DND-41 (cell line): ENCODE measurements at regions not wholly inside any gene's neighbourhood (a gene's known extent, or its start where the extent isn't known, plus 50 kb on each side); places are given as distances from the start of the nearest gene placed in this dataset.
"Not testable (repeated sequence)": the region's sequence is repeated elsewhere in the genome, so short reads cannot be mapped to it uniquely, and the experiment has no call there.

Experiments used
- ATAC-seq: fragments of 200-7000 bp; cut with Tn5 transposase; 3 replicates; pipeline ENCODE4 v1.9.1; 2021; ENCODE audit warnings: low read depth; ENCODE audit not compliant: insufficient read depth
- DNase-seq: peaks from one replicate; pipeline ENCODE4 v3.0.0-alpha.2; 2020
- H2AFZ ChIP-seq: 2 replicates; pipeline ENCODE4 v1.6.0; 2012; ENCODE audit warnings: low read depth, low read length
- H3K27ac ChIP-seq: 2 replicates; pipeline ENCODE4 v1.5.1; 2012; ENCODE audit warnings: low read length, inconsistent platforms
- H3K27me3 ChIP-seq: fragments of 200-600 bp; sonication (generic); 2 replicates; pipeline ENCODE4 v1.6.0; 2012; ENCODE audit warnings: low read length, mild to moderate bottlenecking, inconsistent platforms; ENCODE audit not compliant: insufficient read depth, poor library complexity
- H3K36me3 ChIP-seq: 2 replicates; pipeline ENCODE4 v1.5.1; 2012; ENCODE audit warnings: low read length, inconsistent platforms; ENCODE audit not compliant: insufficient read depth
- H3K4me1 ChIP-seq: 2 replicates; pipeline ENCODE4 v1.5.1; 2012; ENCODE audit warnings: mild to moderate bottlenecking, low read length; ENCODE audit not compliant: insufficient read depth
- H3K4me2 ChIP-seq: 2 replicates; pipeline ENCODE4 v1.6.0; 2012; ENCODE audit warnings: mild to moderate bottlenecking, moderate library complexity, low read length, inconsistent platforms; ENCODE audit not compliant: insufficient read depth
- H3K4me3 ChIP-seq, 2 experiments: fragments of 200-600 bp in 1 of 2; shearing (Covaris generic) in 1 of 2; 2 replicates each; pipeline ENCODE4 v1.5.1; 2012 to 2016; ENCODE audit warnings: inconsistent platforms in 2 of 2, low read length in 2 of 2, mild to moderate bottlenecking in 2 of 2, low read depth in 1 of 2, moderate library complexity in 1 of 2
- H3K79me2 ChIP-seq: 2 replicates; pipeline ENCODE4 v1.6.0; 2012; ENCODE audit warnings: low read length, inconsistent platforms; ENCODE audit not compliant: insufficient read depth
- H3K9ac ChIP-seq: 2 replicates; pipeline ENCODE4 v1.6.0; 2012; ENCODE audit warnings: low read depth, mild to moderate bottlenecking, inconsistent platforms, low read length, moderate library complexity
- H3K9me3 ChIP-seq: 2 replicates; pipeline ENCODE4 v1.5.1; 2012; ENCODE audit warnings: low read length, moderate library complexity, mild to moderate bottlenecking, inconsistent platforms; ENCODE audit not compliant: insufficient read depth, severe bottlenecking
- H4K20me1 ChIP-seq: 2 replicates; pipeline ENCODE4 v1.6.0; 2012; ENCODE audit warnings: low read length; ENCODE audit not compliant: insufficient read depth
- EZH2 ChIP-seq: IDR thresholded peaks from 3 replicates; pipeline ENCODE4 v1.6.1; 2012; ENCODE audit warnings: borderline replicate concordance, low read depth, mild to moderate bottlenecking, moderate library complexity, low read length, inconsistent platforms; ENCODE audit not compliant: severe bottlenecking
- TF ChIP-seq, protein P1 (sequence below): IDR thresholded peaks from 2 replicates; pipeline ENCODE4 v1.5.1; 2012; ENCODE audit warnings: borderline replicate concordance, low read length, moderate library complexity, mild to moderate bottlenecking; ENCODE audit not compliant: poor library complexity, severe bottlenecking; ENCODE audit errors: extremely low read depth

DNA sequence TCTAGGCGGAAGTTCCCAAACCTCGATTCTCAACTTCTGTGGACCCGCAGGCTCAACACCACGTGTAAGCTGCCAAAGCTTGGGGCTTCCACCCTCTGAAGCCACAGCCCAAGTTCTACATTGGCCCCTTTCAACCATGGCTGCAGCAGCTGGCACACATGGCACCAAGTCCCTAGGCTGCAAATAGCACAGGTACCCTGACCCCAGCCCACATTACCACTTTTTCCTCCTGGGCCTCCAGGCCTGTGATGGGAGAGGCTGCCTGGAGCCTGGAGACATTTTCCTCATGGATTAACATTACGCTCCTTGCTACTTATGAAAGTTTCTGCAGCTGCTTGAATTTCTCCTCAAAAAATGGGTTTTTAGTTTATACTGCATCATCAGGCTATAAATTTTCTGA lies 479.5 kb downstream of the PCDH7 start:
- no peaks in the 10 kb centered on the region for H3K27me3 ChIP-seq
- H3K27ac ChIP-seq, result no peak overlapping the region
- ATAC-seq (no peak), DNase-seq (no peak)
- H4K20me1 ChIP-seq, result no peaks in the 10 kb centered on the region
- H3K4me3 ChIP-seq, result no peak overlapping the region
- no peaks in the 10 kb centered on the region for H3K4me1 ChIP-seq
- H3K79me2 ChIP-seq, result no peaks in the 10 kb centered on the region
- H3K9me3 ChIP-seq, result peaks cover 7% of the 10 kb centered on the region
- no peak for TF ChIP-seq EZH2
- TF ChIP-seq, protein P1, sequence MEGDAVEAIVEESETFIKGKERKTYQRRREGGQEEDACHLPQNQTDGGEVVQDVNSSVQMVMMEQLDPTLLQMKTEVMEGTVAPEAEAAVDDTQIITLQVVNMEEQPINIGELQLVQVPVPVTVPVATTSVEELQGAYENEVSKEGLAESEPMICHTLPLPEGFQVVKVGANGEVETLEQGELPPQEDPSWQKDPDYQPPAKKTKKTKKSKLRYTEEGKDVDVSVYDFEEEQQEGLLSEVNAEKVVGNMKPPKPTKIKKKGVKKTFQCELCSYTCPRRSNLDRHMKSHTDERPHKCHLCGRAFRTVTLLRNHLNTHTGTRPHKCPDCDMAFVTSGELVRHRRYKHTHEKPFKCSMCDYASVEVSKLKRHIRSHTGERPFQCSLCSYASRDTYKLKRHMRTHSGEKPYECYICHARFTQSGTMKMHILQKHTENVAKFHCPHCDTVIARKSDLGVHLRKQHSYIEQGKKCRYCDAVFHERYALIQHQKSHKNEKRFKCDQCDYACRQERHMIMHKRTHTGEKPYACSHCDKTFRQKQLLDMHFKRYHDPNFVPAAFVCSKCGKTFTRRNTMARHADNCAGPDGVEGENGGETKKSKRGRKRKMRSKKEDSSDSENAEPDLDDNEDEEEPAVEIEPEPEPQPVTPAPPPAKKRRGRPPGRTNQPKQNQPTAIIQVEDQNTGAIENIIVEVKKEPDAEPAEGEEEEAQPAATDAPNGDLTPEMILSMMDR, result no peak
- H3K36me3 ChIP-seq, result no peaks in the 10 kb centered on the region
- H2AFZ ChIP-seq, result no peak overlapping the region
- no peak overlapping the region for H3K4me2 ChIP-seq
- H3K9ac ChIP-seq, result no peak overlapping the region

DNA sequence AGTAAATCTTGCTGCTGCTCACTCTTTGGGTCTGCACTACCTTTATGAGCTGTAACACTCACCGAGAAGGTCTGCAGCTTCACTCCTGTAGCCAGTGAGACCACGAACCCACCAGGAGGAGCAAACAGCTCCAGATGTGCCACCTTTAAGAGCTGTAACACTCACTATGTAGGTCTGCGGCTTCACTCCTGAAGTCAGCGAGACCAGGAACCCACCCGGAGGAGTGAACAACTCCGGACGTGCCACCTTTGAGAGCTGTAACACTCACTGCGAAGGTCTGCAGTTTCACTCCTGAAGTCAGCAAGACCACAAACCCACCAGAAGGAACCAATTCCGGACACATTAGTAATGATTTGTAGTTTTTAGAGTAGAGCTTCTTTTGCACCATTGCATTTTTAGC lies 481.9 kb downstream of the PCDH7 start:
- not testable (repeated sequence) for H3K27me3 ChIP-seq, H3K4me3 ChIP-seq, H3K9ac ChIP-seq, H3K4me2 ChIP-seq, H3K9me3 ChIP-seq, H2AFZ ChIP-seq, ATAC-seq, H3K36me3 ChIP-seq, H3K79me2 ChIP-seq, H4K20me1 ChIP-seq, H3K4me1 ChIP-seq, H3K27ac ChIP-seq, DNase-seq

DNA sequence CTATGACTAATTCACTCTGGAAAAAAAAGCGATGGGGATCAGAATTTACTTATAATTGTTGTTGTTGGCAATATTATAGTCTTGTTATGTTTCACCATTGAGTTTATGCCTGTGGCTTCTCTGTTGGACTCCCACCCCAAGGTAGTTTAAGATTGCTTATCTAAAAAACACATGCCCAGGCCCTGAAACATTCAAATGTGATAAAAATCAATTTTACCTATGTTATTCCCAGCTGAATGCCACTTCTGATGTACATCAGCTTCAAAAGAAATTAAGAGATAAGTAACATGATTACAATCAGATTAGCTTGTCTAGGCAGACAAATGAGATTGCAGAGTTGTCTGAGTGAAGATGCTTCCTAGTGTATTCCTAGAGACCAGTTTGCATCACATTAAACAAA lies 484.7 kb downstream of the PCDH7 start:
- no peak for TF ChIP-seq EZH2
- TF ChIP-seq, protein P1, result no peak
- Histone ChIP-seq H3K79me2 (no peaks in the 10 kb centered on the region), H3K27me3 (no peaks in the 10 kb centered on the region), H3K9me3 (no peaks in the 10 kb centered on the region), H3K4me2 (no peak overlapping the region), H3K4me3 (no peak overlapping the region), H4K20me1 (no peaks in the 10 kb centered on the region), H3K9ac (no peak overlapping the region), H2AFZ (no peak overlapping the region), H3K36me3 (no peaks in the 10 kb centered on the region), H3K4me1 (no peaks in the 10 kb centered on the region), H3K27ac (no peak overlapping the region)
- ATAC-seq, result no peak
- no peak for DNase-seq

DNA sequence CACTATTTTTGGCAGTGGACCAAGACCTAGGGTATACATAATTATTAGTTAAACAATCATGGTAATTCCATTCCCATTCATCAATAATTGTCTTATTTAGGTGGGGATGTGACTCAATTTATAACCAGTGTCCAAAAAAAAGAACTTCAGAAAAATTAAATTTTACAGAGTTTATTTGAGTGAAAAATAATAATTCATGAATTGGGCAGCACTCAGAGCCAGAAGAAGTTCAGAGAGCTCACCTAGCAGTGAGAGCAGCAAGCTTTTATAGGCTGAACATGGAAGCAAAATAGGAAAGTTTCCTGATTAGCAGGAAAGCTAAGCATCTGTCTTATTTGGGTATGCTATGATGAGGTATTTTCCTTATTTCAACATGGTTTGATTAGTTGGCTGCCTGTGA lies 500.8 kb downstream of the PCDH7 start:
- no peaks in the 10 kb centered on the region for H3K4me1 ChIP-seq
- DNase-seq, result no peak
- no peaks in the 10 kb centered on the region for H3K27me3 ChIP-seq
- no peaks in the 10 kb centered on the region for H3K79me2 ChIP-seq
- H3K27ac ChIP-seq, result no peak overlapping the region
- H4K20me1 ChIP-seq, result no peaks in the 10 kb centered on the region
- no peak overlapping the region for H3K4me3 ChIP-seq
- no peak overlapping the region for H3K4me2 ChIP-seq
- no peaks in the 10 kb centered on the region for H3K9me3 ChIP-seq
- no peaks in the 10 kb centered on the region for H3K36me3 ChIP-seq
- H2AFZ ChIP-seq, result no peak overlapping the region
- no peak overlapping the region for H3K9ac ChIP-seq
- TF ChIP-seq, protein P1, result no peak
- TF ChIP-seq EZH2, result no peak
- no peak for ATAC-seq
